T-helper 1 cell treated with Interleukin-12 subunit alpha and Interleukin-12 subunit beta and Interleukin-4 antibody, amounts not matched to agents 30 ng/mL and 1 ng/mL, for 36 hours (primary cell): ENCODE measurements at regions not wholly inside any gene's neighbourhood (a gene's known extent, or its start where the extent isn't known, plus 50 kb on each side); places are given as distances from the start of the nearest gene placed in this dataset.

ENCODE experiments used
- intact Hi-C: fragments of 100-400 bp; cut with micrococcal nuclease; formaldehyde crosslinking; loops from one replicate; pipeline ENCODE4 v1.15.1; 2024

DNA sequence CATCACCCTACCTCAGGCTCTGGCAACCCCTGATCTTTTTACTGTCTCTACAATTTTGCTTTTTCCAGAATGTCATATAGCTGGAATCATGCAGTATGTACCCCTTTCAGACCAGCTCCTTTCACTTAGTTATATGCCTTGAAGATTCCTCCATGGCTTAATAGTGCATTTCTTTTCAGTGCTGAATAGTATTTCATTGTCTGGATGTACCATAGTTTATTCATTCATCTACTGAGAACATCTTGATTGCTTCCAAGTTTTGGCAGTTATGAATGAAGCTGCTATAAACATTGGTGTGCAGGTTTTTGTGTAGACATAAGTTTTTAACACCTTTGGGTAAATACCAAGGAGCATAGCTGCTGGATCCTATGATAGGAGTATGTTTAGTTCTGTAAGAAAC, 50.8 kb upstream of the ANP32A start:
- intact Hi-C loops, result no loop called here

- intact Hi-C loops, result loop anchor here (1.0 to 5.0 kb wide), 6 partner anchors 46 to 568 kb away; no protein-coding TSS in a partner anchor
These were observed 54.1 kb upstream of the ANP32A start for GRCh38 chr15:68874788-68875187.

DNA sequence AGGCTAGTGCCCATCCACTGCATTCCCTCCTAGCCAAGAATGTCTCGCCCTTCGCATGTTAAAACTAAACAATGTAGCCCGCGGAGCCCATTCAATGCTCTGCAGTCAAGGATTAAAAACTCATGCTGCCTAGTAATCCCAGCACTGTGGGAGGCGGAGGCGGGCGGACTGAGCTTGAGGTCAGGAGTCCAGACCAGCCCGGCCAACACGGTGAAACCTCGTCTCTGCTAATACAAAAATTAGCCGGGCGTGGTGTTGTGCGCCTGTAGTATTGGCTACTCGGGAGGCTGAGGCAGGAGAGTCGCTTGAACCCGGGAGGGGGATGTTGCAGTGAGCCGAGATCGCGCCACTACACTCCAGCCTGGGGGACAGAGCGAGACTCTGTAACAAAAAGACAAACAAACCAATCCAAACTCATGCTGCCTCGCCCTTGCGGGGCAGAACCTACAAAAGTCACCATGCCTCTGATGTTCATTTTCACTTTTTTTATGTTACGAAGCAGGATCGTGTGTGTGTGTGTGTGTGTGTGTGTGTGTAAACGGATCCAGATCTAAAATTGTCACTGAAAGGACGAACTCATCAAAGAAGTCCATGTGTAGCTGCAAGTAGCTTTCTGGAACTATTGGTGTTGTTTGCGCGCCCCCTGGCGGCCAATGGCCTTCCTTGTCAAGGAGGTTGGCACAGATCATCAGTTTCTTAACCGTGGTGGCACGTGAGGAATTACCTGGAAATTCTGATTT, 54.8 kb upstream of the SPESP1 start:
- intact Hi-C loops, result loop anchor here (1.0 to 5.0 kb wide), 10 partner anchors 47 to 569 kb away; no protein-coding TSS in a partner anchor

GRCh38 chr15:68877626-68878025, 52.7 kb upstream of the SPESP1 start:
- intact Hi-C loops, result loop anchor here (2.0 to 5.0 kb wide), 2 partner anchors 47 to 60 kb away; no protein-coding TSS in a partner anchor

- intact Hi-C loops, result no loop called here
These were observed 49.9 kb upstream of the SPESP1 start for GRCh38 chr15:68880382-68880781.
